Parathyroid adenoma (tissue), 2 donors: ENCODE measurements at regions not wholly inside any gene's neighbourhood (a gene's known extent, or its start where the extent isn't known, plus 50 kb on each side); places are given as distances from the start of the nearest gene placed in this dataset.

Source experiments
- H2AFZ ChIP-seq: fragments of 300-600 bp; sonication (generic); one replicate; pipeline ENCODE4 v1.7.0; 2017; ENCODE audit warnings: antibody characterized with exemption, mild to moderate bottlenecking
- H3K27ac ChIP-seq: fragments of 300-600 bp; sonication (generic); one replicate; pipeline ENCODE4 v1.7.0; 2017
- H3K27me3 ChIP-seq: fragments of 300-600 bp; sonication (generic); one replicate; pipeline ENCODE4 v1.7.0; 2017; ENCODE audit warnings: low read length; ENCODE audit not compliant: control insufficient read depth, insufficient read depth
- H3K36me3 ChIP-seq: fragments of 300-600 bp; sonication (generic); one replicate; pipeline ENCODE4 v1.7.0; 2017; ENCODE audit warnings: low read length; ENCODE audit not compliant: control insufficient read depth, insufficient read depth
- H3K4me1 ChIP-seq: fragments of 300-600 bp; sonication (generic); one replicate; pipeline ENCODE4 v1.7.0; 2017; ENCODE audit warnings: control low read depth
- H3K4me2 ChIP-seq: fragments of 300-600 bp; sonication (generic); one replicate; pipeline ENCODE4 v1.7.0; 2017; ENCODE audit warnings: low read length
- H3K4me3 ChIP-seq: fragments of 300-600 bp; sonication (generic); one replicate; pipeline ENCODE4 v1.7.0; 2017; ENCODE audit warnings: low read depth, low read length
- H3K79me2 ChIP-seq: fragments of 300-600 bp; sonication (generic); one replicate; pipeline ENCODE4 v1.7.0; 2017; ENCODE audit warnings: control low read depth
- H3K9ac ChIP-seq: fragments of 300-600 bp; sonication (generic); one replicate; pipeline ENCODE4 v1.7.0; 2017; ENCODE audit warnings: mild to moderate bottlenecking
- H3K9me3 ChIP-seq: fragments of 300-600 bp; sonication (generic); one replicate; pipeline ENCODE4 v1.7.0; 2017; ENCODE audit warnings: low read length; ENCODE audit not compliant: control insufficient read depth
- CTCF ChIP-seq: fragments of 300-600 bp; sonication (generic); IDR thresholded peaks from one replicate; pipeline ENCODE4 v1.7.0; 2017; ENCODE audit warnings: antibody characterized with exemption, mild to moderate bottlenecking
- donor health status: primary hyperparathyroidism.

GRCh38 chr10:113453351-113453750 is 99.5 kb upstream of the HABP2 start:
- no peaks in the 10 kb centered on the region for H3K9me3 ChIP-seq
- no peak for TF ChIP-seq CTCF
- H3K27ac ChIP-seq = no peak overlapping the region
- no peak overlapping the region for H3K4me2 ChIP-seq
- H3K27me3 ChIP-seq = no peaks in the 10 kb centered on the region
- no peak overlapping the region for H3K9ac ChIP-seq
- no peak overlapping the region for H3K4me3 ChIP-seq
- no peaks in the 10 kb centered on the region for H3K4me1 ChIP-seq
- H3K79me2 ChIP-seq = no peaks in the 10 kb centered on the region
- no peaks in the 10 kb centered on the region for H3K36me3 ChIP-seq
- no peak overlapping the region for H2AFZ ChIP-seq

GRCh38 chr10:113454341-113455061 is 98.4 kb upstream of the HABP2 start:
- Histone ChIP-seq H2AFZ (peak overlapping the region; percentile 2), H3K4me3 (no peak overlapping the region), H3K9me3 (no peaks in the 10 kb centered on the region), H3K9ac (no peak overlapping the region), H3K4me2 (no peak overlapping the region), H3K27ac (no peak overlapping the region), H3K36me3 (no peaks in the 10 kb centered on the region), H3K27me3 (no peaks in the 10 kb centered on the region), H3K4me1 (no peaks in the 10 kb centered on the region), H3K79me2 (no peaks in the 10 kb centered on the region)
- TF ChIP-seq CTCF = peak; percentile 29

DNA sequence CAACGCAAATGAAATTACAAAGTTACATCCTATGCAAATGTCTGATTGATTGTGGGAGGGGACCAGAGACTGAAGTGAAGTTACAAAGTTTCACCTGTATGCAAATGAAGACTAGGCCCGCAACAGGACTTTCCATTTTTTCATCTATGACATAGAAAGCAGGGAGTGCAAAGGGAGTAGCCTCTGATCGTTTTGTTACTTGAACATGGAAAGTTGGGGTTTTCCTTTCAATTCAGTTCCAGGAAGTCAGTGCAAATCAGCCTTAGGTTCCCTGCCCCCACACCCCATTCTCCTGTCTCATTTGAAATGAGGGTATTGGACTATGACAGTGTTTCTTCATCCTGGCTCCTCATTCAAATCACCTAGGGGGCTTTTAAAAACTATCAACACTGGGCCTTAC is 96.9 kb upstream of the HABP2 start:
- H3K4me1 ChIP-seq = no peaks in the 10 kb centered on the region
- no peaks in the 10 kb centered on the region for H3K36me3 ChIP-seq
- no peak overlapping the region for H2AFZ ChIP-seq
- no peaks in the 10 kb centered on the region for H3K27me3 ChIP-seq
- no peak overlapping the region for H3K4me3 ChIP-seq
- H3K4me2 ChIP-seq = no peak overlapping the region
- H3K27ac ChIP-seq = no peak overlapping the region
- H3K9me3 ChIP-seq = no peaks in the 10 kb centered on the region
- no peak overlapping the region for H3K9ac ChIP-seq
- no peak for TF ChIP-seq CTCF
- H3K79me2 ChIP-seq = no peaks in the 10 kb centered on the region

DNA sequence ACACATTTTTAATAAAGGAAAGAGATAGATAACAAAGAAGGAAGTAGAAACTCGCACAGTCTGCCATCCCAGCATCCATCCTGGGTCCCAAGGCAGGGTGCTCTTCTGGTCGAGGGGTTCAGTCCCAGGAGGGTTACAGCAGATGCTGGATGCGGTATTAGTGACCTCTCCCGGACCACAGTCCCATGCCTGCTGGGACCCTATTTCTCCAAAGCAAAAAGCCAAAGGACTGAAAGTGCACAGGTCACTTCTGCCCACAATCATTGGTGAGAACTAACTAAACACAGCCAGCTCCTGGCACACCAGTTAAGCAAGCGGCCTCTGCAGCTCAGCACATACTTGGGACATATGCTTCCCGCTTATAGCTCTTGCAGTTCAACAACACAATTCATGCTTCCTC is 96.1 kb upstream of the HABP2 start:
- no peak for TF ChIP-seq CTCF
- Histone ChIP-seq H3K36me3 (no peaks in the 10 kb centered on the region), H3K27ac (no peak overlapping the region), H3K4me1 (no peaks in the 10 kb centered on the region), H3K79me2 (no peaks in the 10 kb centered on the region), H2AFZ (no peak overlapping the region), H3K4me3 (no peak overlapping the region), H3K9me3 (no peaks in the 10 kb centered on the region), H3K9ac (no peak overlapping the region), H3K4me2 (no peak overlapping the region), H3K27me3 (no peaks in the 10 kb centered on the region)

DNA sequence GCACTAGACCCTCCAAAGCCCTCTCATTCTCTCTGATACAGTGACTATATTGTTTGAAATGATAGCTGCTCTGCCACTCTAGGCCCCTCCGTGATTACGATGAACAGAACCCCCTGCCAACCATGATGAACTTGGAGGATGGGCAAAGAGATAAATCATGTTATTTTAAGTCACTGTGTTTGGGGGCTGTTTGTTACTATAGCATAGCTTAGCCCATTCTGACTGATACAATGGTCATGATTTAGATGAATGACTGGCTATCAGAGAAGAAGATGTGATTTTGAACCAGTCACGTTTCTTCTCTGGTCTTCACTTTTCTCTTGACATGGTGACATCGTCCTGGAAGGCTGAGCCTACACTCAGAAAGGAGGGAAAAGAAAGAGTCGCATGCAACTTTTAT is 95.4 kb upstream of the HABP2 start:
- no peak overlapping the region for H3K4me3 ChIP-seq
- H3K79me2 ChIP-seq = no peaks in the 10 kb centered on the region
- H3K36me3 ChIP-seq = no peaks in the 10 kb centered on the region
- H3K9ac ChIP-seq = no peak overlapping the region
- H3K4me1 ChIP-seq = no peaks in the 10 kb centered on the region
- H3K4me2 ChIP-seq = no peak overlapping the region
- H2AFZ ChIP-seq = no peak overlapping the region
- no peak overlapping the region for H3K27ac ChIP-seq
- H3K9me3 ChIP-seq = no peaks in the 10 kb centered on the region
- no peak for TF ChIP-seq CTCF
- no peaks in the 10 kb centered on the region for H3K27me3 ChIP-seq
